ENCODE measurements at regions not wholly inside any gene's neighbourhood (a gene's known extent, or its start where the extent isn't known, plus 50 kb on each side); places are given as distances from the start of the nearest gene placed in this dataset.

DNA sequence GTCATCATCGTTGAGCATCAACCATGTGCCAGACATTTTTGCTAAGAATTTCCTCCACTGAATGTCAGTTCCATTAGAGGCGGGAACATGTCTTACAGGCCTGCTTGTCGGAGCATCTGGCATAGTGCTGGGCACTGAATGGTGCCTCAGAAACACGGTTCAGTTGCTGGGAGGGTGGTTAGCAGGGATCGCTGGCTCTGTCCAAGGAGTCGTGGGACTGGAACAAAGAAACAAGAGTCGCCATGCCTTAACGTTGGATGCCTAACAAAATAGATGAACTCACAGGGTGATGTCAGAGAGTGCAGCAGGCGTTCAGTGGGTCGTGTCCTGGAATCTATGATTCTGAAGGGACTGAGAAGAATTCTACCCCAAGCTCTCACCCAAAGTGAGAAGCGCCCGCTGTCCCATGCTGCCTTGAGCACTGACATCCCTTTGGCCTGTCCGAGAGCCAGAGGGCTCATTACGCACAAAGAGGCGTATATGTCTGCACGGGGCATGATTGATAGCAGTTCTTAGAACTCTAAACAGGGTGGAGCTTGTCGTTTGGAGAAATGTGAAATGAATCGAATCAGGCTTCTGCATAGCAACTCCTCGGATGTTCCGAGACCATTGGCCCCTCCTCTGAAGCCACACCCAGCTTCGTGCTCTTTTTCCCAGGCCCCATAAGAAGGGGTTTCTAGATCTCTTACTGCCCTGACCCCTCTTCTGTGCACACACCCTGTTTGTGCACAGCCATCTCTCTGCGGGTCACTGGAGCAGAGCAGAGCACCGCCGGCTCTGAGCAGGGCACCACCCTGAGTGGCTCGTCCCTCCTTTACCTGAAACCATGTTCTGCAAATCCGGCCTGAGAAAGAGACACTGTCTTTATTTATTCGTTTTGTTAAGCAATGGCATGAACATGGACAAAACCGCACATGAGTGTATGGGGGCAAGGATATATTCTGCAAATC lies 113.1 kb upstream of the B3GAT1 start:
- TF ChIP-seq CTCF (conservative IDR thresholded peaks at IDR 0.05 in 1 of 2, IDR thresholded peaks at IDR 0.05 in 1 of 2; ENCODE audit: low read depth in 1 of 2, low read length in 2 of 2): no peak
- no peak for TF ChIP-seq EZH2 (IDR thresholded peaks at IDR 0.05; ENCODE audit: low read length, missing control alignments)
